Small intestine (tissue), 7 donors: ENCODE measurements at regions not wholly inside any gene's neighbourhood (a gene's known extent, or its start where the extent isn't known, plus 50 kb on each side); places are given as distances from the start of the nearest gene placed in this dataset.

Experiments used
- DNase-seq, 2 donors: peaks; one replicate each; pipeline versions ENCODE4 v3.0.0 to v3.0.0-alpha.2; 2013
- FAIRE-seq: peaks from 2 replicates; lab custom pipeline; 2012; peaks lifted over from hg19 to GRCh38; lab: Jason Lieb, UNC
- H3K27ac ChIP-seq, 3 donors: one replicate each; pipeline ENCODE4 v1.5.1; 2013; ENCODE audit warnings: low read length in 2 of 3, mild to moderate bottlenecking in 2 of 3, control low read depth in 1 of 3, inconsistent platforms in 1 of 3, low read depth in 1 of 3, moderate library complexity in 1 of 3
- H3K27me3 ChIP-seq, 3 donors: one replicate each; pipeline ENCODE4 v1.6.1; 2013; ENCODE audit warnings: low read length in 3 of 3, inconsistent platforms in 1 of 3; ENCODE audit not compliant: control insufficient read depth in 3 of 3, insufficient read depth in 3 of 3
- H3K36me3 ChIP-seq, 3 donors: one replicate each; pipeline ENCODE4 v1.6.1; 2013; ENCODE audit warnings: low read length in 3 of 3, inconsistent platforms in 1 of 3, low read depth in 1 of 3, mild to moderate bottlenecking in 1 of 3, moderate library complexity in 1 of 3; ENCODE audit not compliant: control insufficient read depth in 3 of 3, insufficient read depth in 2 of 3
- H3K4me1 ChIP-seq, 3 donors: one replicate each; pipeline ENCODE4 v1.6.1; 2013; ENCODE audit warnings: low read length in 2 of 3, inconsistent platforms in 1 of 3, low read depth in 1 of 3, mild to moderate bottlenecking in 1 of 3, moderate library complexity in 1 of 3; ENCODE audit not compliant: control insufficient read depth in 3 of 3, insufficient read depth in 2 of 3
- H3K4me3 ChIP-seq, 3 donors: one replicate each; pipeline ENCODE4 v1.5.1; 2013; ENCODE audit warnings: low read length in 3 of 3, control low read depth in 1 of 3, inconsistent platforms in 1 of 3, low read depth in 1 of 3, mild to moderate bottlenecking in 1 of 3, moderate library complexity in 1 of 3
- H3K9me3 ChIP-seq, 2 donors: one replicate each; pipeline ENCODE4 v1.6.1; 2013; ENCODE audit warnings: low read depth in 1 of 2, low read length in 1 of 2; ENCODE audit not compliant: control insufficient read depth in 2 of 2, insufficient read depth in 1 of 2
- WGBS, 3 donors: extraction: QIAGEN DNeasy Blood & Tissue Kit; methylation state at CpG; one replicate each; pipeline ENCODE4 v1.1.7; 2013; 5-methylcytosine and 5-hydroxymethylcytosine counted together
- donor health status: healthy with polysubstance abuse.
- donor health status: control.
- donor health status: control.
- donor health status: Bipolar disorder and iron deficiency.
- donor health status: healthy.

GRCh38 chr14:76644855-76645518 is 116.3 kb upstream of the VASH1 start:
- Histone ChIP-seq H3K4me1 (no peaks in the 10 kb centered on the region), H3K4me3 (no peak overlapping the region), H3K27me3 (peaks cover 0 to 6% (median 5%) of the 10 kb centered on the region in 3 donors), H3K27ac (no peak overlapping the region), H3K9me3 (no peaks in the 10 kb centered on the region), H3K36me3 (no peaks in the 10 kb centered on the region)
- 14 to 22% (median 21%) methylated on average over 13 of the region's 13 CpGs for WGBS, 3 donors
- FAIRE-seq (no peak), DNase-seq (peak; percentile 7 to 39)

- FAIRE-seq (no peak), DNase-seq (peak; percentile 32 to 53)
- Histone ChIP-seq H3K4me3 (no peak overlapping the region), H3K36me3 (no peaks in the 10 kb centered on the region), H3K27me3 (peaks cover 0 to 5% (median 0%) of the 10 kb centered on the region in 3 donors), H3K9me3 (no peaks in the 10 kb centered on the region), H3K4me1 (no peaks in the 10 kb centered on the region), H3K27ac (no peak overlapping the region)
- 78 to 81% (median 79%) methylated on average over 7 of the region's 7 CpGs for WGBS, 3 donors
Measured at GRCh38 chr14:76647697-76648298, 113.5 kb upstream of the VASH1 start.

- Histone ChIP-seq H3K36me3 (no peaks in the 10 kb centered on the region), H3K4me1 (no peaks in the 10 kb centered on the region), H3K9me3 (no peaks in the 10 kb centered on the region), H3K4me3 (no peak overlapping the region), H3K27ac (no peak overlapping the region), H3K27me3 (no peaks in the 10 kb centered on the region)
- no peak for FAIRE-seq
- 48 to 64% (median 54%) methylated on average over 3 of the region's 3 CpGs for WGBS, 3 donors
- no peak for DNase-seq
Measured at GRCh38 chr14:76651410-76652055, 109.7 kb upstream of the VASH1 start.

GRCh38 chr14:76653875-76654572 is 107.2 kb upstream of the VASH1 start:
- Histone ChIP-seq H3K4me3 (no peak overlapping the region), H3K27ac (no peak overlapping the region), H3K4me1 (no peaks in the 10 kb centered on the region), H3K27me3 (peaks cover 0 to 2% (median 0%) of the 10 kb centered on the region in 3 donors), H3K9me3 (peaks cover 0 to 11% of the 10 kb centered on the region in 2 donors), H3K36me3 (no peaks in the 10 kb centered on the region)
- DNase-seq (no peak), FAIRE-seq (no peak)
- 38 to 63% (median 46%) methylated on average over 8 of the region's 8 CpGs for WGBS, 3 donors

- peaks cover 0 to 2% (median 0%) of the 10 kb centered on the region in 3 donors for H3K27me3 ChIP-seq
- H3K27ac ChIP-seq, result peak overlapping the region in 1 of 3 donors; percentile 7
- H3K36me3 ChIP-seq, result no peaks in the 10 kb centered on the region
- FAIRE-seq (no peak), DNase-seq (no peak)
- H3K9me3 ChIP-seq, result peaks cover 0 to 11% of the 10 kb centered on the region in 2 donors
- 39 to 53% (median 44%) methylated on average over 10 of the region's 10 CpGs for WGBS, 3 donors
- H3K4me3 ChIP-seq, result no peak overlapping the region
- no peaks in the 10 kb centered on the region for H3K4me1 ChIP-seq
Measured at GRCh38 chr14:76654573-76655108, 106.6 kb upstream of the VASH1 start.

- peaks cover 0 to 2% (median 0%) of the 10 kb centered on the region in 3 donors for H3K27me3 ChIP-seq
- H3K36me3 ChIP-seq, result no peaks in the 10 kb centered on the region
- no peak overlapping the region for H3K27ac ChIP-seq
- WGBS, 3 donors, result 50 to 62% (median 59%) methylated on average over 2 of the region's 2 CpGs
- peaks cover 0 to 11% of the 10 kb centered on the region in 2 donors for H3K9me3 ChIP-seq
- no peaks in the 10 kb centered on the region for H3K4me1 ChIP-seq
- DNase-seq (no peak), FAIRE-seq (no peak)
- no peak overlapping the region for H3K4me3 ChIP-seq
Measured at GRCh38 chr14:76655331-76655730, 105.9 kb upstream of the VASH1 start.

GRCh38 chr14:76656592-76656991 is 104.7 kb upstream of the VASH1 start:
- WGBS, 3 donors, result 90 to 92% (median 91%) methylated on average over 5 of the region's 5 CpGs
- FAIRE-seq (no peak), DNase-seq (no peak)
- peaks cover 0 to 14% of the 10 kb centered on the region in 2 donors for H3K9me3 ChIP-seq
- no peak overlapping the region for H3K27ac ChIP-seq
- no peak overlapping the region for H3K4me3 ChIP-seq
- H3K36me3 ChIP-seq, result no peaks in the 10 kb centered on the region
- peaks cover 0 to 2% (median 0%) of the 10 kb centered on the region in 3 donors for H3K27me3 ChIP-seq
- no peaks in the 10 kb centered on the region for H3K4me1 ChIP-seq

GRCh38 chr14:76657404-76657803 is 103.9 kb upstream of the VASH1 start:
- Histone ChIP-seq H3K27me3 (peaks cover 0 to 2% (median 0%) of the 10 kb centered on the region in 3 donors), H3K4me3 (no peak overlapping the region), H3K27ac (no peak overlapping the region), H3K9me3 (peaks cover 0 to 14% of the 10 kb centered on the region in 2 donors), H3K36me3 (no peaks in the 10 kb centered on the region), H3K4me1 (no peaks in the 10 kb centered on the region)
- 71 to 85% (median 84%) methylated on average over 1 of the region's 1 CpG for WGBS, 3 donors
- no peak for FAIRE-seq
- no peak for DNase-seq
